DND-41 (cell line): ENCODE measurements at regions not wholly inside any gene's neighbourhood (a gene's known extent, or its start where the extent isn't known, plus 50 kb on each side); places are given as distances from the start of the nearest gene placed in this dataset.

Experiments used
- EZH2 ChIP-seq: IDR thresholded peaks from 3 replicates; pipeline ENCODE4 v1.6.1; 2012; ENCODE audit warnings: borderline replicate concordance, low read depth, mild to moderate bottlenecking, moderate library complexity, low read length, inconsistent platforms; ENCODE audit not compliant: severe bottlenecking
- TF ChIP-seq, protein P1 (sequence below): IDR thresholded peaks from 2 replicates; pipeline ENCODE4 v1.5.1; 2012; ENCODE audit warnings: borderline replicate concordance, low read length, moderate library complexity, mild to moderate bottlenecking; ENCODE audit not compliant: poor library complexity, severe bottlenecking; ENCODE audit errors: extremely low read depth

DNA sequence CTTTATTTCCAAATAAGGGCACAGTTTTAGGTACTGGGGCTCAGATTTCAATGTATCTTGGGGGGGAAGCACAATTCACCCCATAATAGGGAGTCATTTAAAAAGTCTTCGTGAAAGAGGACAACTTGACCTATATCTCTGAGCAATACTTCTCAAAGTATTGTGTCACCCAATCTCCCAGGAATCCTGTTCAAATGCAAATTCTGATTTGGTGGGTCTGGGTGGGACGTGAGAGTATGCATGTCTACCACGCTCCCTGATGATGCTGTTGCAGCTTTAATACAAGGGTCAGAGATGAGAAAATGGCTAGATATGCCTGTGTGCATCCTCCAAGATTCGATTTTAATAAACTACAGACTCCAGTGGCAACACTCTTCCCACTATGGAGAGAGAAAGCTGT, 514.8 kb downstream of the BCOR start:
- TF ChIP-seq, protein P1, sequence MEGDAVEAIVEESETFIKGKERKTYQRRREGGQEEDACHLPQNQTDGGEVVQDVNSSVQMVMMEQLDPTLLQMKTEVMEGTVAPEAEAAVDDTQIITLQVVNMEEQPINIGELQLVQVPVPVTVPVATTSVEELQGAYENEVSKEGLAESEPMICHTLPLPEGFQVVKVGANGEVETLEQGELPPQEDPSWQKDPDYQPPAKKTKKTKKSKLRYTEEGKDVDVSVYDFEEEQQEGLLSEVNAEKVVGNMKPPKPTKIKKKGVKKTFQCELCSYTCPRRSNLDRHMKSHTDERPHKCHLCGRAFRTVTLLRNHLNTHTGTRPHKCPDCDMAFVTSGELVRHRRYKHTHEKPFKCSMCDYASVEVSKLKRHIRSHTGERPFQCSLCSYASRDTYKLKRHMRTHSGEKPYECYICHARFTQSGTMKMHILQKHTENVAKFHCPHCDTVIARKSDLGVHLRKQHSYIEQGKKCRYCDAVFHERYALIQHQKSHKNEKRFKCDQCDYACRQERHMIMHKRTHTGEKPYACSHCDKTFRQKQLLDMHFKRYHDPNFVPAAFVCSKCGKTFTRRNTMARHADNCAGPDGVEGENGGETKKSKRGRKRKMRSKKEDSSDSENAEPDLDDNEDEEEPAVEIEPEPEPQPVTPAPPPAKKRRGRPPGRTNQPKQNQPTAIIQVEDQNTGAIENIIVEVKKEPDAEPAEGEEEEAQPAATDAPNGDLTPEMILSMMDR = no peak
- TF ChIP-seq EZH2 = no peak
